H7 (cell line): ENCODE measurements at regions not wholly inside any gene's neighbourhood (a gene's known extent, or its start where the extent isn't known, plus 50 kb on each side); places are given as distances from the start of the nearest gene placed in this dataset.

Experiments
- DNase-seq: peaks from one replicate; pipeline ENCODE4 v3.0.0; 2012
- H3K27me3 ChIP-seq: 2 replicates; pipeline ENCODE4 v1.6.0; 2011; ENCODE audit warnings: mild to moderate bottlenecking, low read length; ENCODE audit not compliant: control insufficient read depth, insufficient read depth
- H3K36me3 ChIP-seq: replicated peaks from 2 replicates; pipeline ENCODE4 v1.5.1; 2011; ENCODE audit warnings: low read length; ENCODE audit not compliant: control insufficient read depth, insufficient read depth
- H3K4me3 ChIP-seq: 2 replicates; pipeline ENCODE4 v1.5.1; 2011; ENCODE audit warnings: low read depth, mild to moderate bottlenecking, control low read depth, low read length, moderate library complexity; ENCODE audit not compliant: insufficient read depth

GRCh38 chr13:33968520-33969507 is 150.9 kb downstream of the RFC3 start:
- no peaks in the 10 kb centered on the region for H3K36me3 ChIP-seq
- DNase-seq: no peak
- no peaks in the 10 kb centered on the region for H3K27me3 ChIP-seq
- no peak overlapping the region for H3K4me3 ChIP-seq

GRCh38 chr13:33970746-33971561 is 153.0 kb downstream of the RFC3 start:
- DNase-seq: no peak
- H3K4me3 ChIP-seq: no peak overlapping the region
- no peaks in the 10 kb centered on the region for H3K27me3 ChIP-seq
- no peaks in the 10 kb centered on the region for H3K36me3 ChIP-seq

GRCh38 chr13:33971562-33971819 is 153.5 kb downstream of the RFC3 start:
- H3K27me3 ChIP-seq: no peaks in the 10 kb centered on the region
- DNase-seq: no peak
- H3K4me3 ChIP-seq: no peak overlapping the region
- H3K36me3 ChIP-seq: no peaks in the 10 kb centered on the region

GRCh38 chr13:33973194-33973593 is 155.2 kb downstream of the RFC3 start:
- Histone ChIP-seq H3K36me3 (no peaks in the 10 kb centered on the region), H3K4me3 (no peak overlapping the region), H3K27me3 (no peaks in the 10 kb centered on the region)
- DNase-seq: no peak

- H3K36me3 ChIP-seq: no peaks in the 10 kb centered on the region
- no peak for DNase-seq
Measured at GRCh38 chr13:33976965-33977364, 159.0 kb downstream of the RFC3 start.

GRCh38 chr13:33978653-33979052 is 160.7 kb downstream of the RFC3 start:
- Histone ChIP-seq H3K4me3 (no peak overlapping the region), H3K36me3 (no peaks in the 10 kb centered on the region), H3K27me3 (no peaks in the 10 kb centered on the region)
- DNase-seq: no peak

More at GRCh38 chr13:33976965-33977364, 159.0 kb downstream of the RFC3 start:
- no peaks in the 10 kb centered on the region for H3K27me3 ChIP-seq
- H3K4me3 ChIP-seq: no peak overlapping the region

GRCh38 chr13:33992881-33993336 is 175.0 kb downstream of the RFC3 start:
- H3K27me3 ChIP-seq: no peaks in the 10 kb centered on the region
- H3K36me3 ChIP-seq: no peaks in the 10 kb centered on the region
- H3K4me3 ChIP-seq: no peak overlapping the region
- DNase-seq: no peak

GRCh38 chr13:33994198-33994597 is 176.2 kb downstream of the RFC3 start:
- no peak for DNase-seq
- no peaks in the 10 kb centered on the region for H3K27me3 ChIP-seq
- no peaks in the 10 kb centered on the region for H3K36me3 ChIP-seq
- no peak overlapping the region for H3K4me3 ChIP-seq

GRCh38 chr13:33994826-33995502 is 177.0 kb downstream of the RFC3 start:
- Histone ChIP-seq H3K4me3 (no peak overlapping the region), H3K36me3 (no peaks in the 10 kb centered on the region), H3K27me3 (no peaks in the 10 kb centered on the region)
- DNase-seq: no peak

GRCh38 chr13:33996636-33997035 is 178.7 kb downstream of the RFC3 start:
- Histone ChIP-seq H3K36me3 (no peaks in the 10 kb centered on the region), H3K4me3 (no peak overlapping the region), H3K27me3 (no peaks in the 10 kb centered on the region)
- no peak for DNase-seq

GRCh38 chr13:33997574-33997973 is 179.6 kb downstream of the RFC3 start:
- H3K4me3 ChIP-seq: no peak overlapping the region
- H3K36me3 ChIP-seq: no peaks in the 10 kb centered on the region
- H3K27me3 ChIP-seq: no peaks in the 10 kb centered on the region
- no peak for DNase-seq

GRCh38 chr13:33999811-34000605 is 182.1 kb downstream of the RFC3 start:
- Histone ChIP-seq H3K4me3 (no peak overlapping the region), H3K36me3 (no peaks in the 10 kb centered on the region), H3K27me3 (no peaks in the 10 kb centered on the region)
- no peak for DNase-seq

- no peaks in the 10 kb centered on the region for H3K27me3 ChIP-seq
- no peaks in the 10 kb centered on the region for H3K36me3 ChIP-seq
- H3K4me3 ChIP-seq: no peak overlapping the region
- no peak for DNase-seq
Measured at GRCh38 chr13:34000955-34001354, 183.0 kb downstream of the RFC3 start.

GRCh38 chr13:34001389-34001788 is 183.4 kb downstream of the RFC3 start:
- DNase-seq: no peak
- Histone ChIP-seq H3K36me3 (no peaks in the 10 kb centered on the region), H3K27me3 (no peaks in the 10 kb centered on the region), H3K4me3 (no peak overlapping the region)
